NCI-H1105 treated with DMSO at 0.1 percent for 48 hours (cell line): ENCODE measurements at regions not wholly inside any gene's neighbourhood (a gene's known extent, or its start where the extent isn't known, plus 50 kb on each side); places are given as distances from the start of the nearest gene placed in this dataset.

Experiments used
- DNase-seq: peaks from one replicate; lab custom pipeline; 2025; lab: John Stamatoyannopoulos, UW

DNA sequence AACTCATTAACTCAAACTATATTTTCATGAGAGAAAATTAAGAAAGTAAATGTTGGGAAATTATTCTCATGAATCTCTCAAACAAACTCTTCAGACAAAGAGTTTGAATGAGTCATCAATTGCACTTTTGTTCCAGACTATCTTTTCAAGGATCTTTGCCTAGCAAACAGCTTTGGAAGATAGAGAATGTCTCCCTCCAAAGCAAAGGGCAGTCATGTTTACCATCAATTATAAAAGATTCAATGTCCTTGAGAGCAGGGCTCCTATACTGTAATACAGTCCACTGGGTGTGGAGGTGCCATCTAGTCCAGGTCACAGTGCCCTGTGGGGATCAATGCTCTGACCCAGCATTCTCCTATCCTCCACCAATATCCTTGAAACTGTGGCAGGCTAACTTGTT lies 1429.3 kb downstream of the EFNA5 start:
- DNase-seq: peak; percentile 1

DNA sequence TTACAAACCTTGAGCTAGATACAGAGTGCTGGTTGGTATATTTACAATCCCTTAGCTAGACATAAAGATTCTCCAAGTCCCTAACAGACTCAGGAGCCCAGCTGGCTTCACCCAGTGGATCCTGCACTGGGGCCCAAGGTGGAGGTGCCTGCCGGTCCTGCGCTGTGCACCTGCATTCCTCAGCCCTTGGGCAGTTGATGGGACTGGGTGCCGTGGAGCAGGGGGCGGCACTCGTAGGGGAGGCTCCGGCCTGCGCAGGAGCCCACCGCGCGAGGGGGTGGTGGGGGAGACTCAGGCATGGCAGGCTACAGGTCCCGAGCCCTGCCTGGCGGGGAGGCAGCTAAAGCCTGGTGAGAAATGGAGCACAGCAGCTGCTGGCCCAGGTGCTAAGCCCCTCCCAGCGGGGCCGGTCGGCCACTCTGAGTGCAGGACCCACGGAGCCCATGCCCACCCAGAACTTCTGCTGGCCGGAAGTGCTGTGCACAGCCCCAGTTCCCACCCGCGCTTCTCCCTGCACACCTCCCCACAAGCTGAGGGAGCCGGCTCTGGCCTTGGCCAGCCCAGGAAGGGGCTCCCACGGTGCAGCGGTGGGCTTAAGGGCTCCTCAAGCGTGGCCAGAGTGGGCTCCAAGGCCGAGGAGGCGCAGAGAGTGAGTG lies 1464.7 kb downstream of the EFNA5 start:
- no peak for DNase-seq

GRCh38 chr5:106202035-106202434 lies 1468.7 kb downstream of the EFNA5 start:
- DNase-seq: no peak

DNA sequence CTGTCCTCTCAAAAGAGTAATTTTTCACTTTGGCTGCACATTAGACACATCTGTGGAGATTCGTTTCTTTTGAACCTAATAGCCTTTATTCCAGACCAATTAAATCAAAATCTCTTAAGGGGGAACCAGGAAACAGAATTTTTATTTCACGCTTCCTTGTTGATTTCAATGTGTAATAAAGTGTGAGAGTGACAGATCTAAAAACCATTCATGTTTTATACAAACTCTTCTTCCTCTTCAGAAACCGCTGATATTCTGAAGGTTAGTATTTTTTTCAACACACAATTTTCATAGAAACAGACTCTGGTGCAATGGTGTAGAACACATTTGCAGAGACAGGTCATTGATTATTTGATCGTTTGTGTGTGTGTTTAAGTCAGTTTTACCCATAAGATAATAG lies 1469.8 kb downstream of the EFNA5 start:
- DNase-seq: no peak

DNA sequence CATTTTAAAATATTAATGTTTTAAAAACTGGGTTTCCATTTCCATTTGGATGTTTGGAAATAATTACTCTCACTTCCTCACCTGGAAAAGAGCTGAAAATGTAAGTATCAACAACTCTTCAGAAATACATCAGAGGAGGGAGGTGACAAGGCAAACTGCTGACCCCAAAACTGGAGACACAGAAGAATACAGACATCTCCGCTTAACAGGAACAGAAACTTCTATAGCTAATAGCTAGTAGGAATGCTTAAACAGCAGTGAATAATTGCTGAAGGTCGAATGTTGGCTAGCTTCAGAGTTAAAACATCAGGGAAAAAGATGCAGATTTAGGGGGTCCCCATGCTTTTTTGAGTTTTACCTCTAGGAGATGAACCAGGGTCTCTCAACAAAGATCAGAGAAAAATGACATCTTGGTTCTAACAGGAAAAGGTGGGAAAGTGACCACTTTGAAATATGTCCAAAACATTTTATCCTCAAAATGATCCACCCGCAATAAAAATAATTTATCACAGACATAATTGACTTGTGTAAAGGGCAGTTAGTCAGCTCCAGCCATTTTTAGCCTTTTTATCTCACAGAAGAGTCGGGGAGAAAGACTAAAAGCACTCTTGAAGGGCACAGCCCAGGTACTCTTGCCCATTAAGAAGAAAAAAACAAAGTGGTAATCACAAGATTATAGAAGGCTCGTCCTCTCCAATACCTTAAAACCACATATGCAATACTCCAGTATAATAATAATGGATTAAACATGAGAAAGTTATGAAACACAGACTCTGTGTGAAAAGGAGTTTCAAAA lies 1474.9 kb downstream of the EFNA5 start:
- no peak for DNase-seq

DNA sequence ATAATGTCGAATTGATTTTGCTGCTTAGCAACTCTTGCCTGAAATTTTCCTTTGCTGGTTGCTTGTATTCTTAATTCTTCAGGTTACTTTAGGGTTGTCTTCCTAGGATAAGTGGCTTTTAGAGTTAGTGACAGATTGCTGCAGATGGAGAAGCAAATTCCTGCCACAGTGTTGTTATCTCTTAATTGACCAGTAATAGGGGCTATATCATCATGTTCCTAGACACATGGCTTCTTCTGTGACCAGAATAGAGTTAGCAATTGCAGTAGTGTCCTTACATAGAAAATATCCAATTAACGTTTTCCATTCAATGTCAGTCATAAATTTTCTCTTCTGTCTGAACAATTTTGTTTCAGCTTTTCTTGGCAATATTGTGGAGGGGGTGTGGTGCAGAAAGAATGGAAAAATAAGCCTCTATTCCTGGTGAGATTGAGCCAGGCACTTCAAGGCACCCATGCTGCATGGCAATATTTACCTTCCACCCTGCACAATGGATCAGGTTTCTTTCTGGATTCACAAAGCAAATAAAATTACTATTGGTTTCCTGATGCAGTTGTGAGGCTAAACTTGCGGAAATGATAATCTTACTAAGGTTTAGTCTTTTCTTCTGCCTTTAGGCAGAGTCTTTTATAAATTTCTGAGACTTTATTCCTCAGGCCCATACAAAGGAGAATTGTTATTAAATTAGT lies 1481.5 kb downstream of the EFNA5 start:
- DNase-seq: peak; percentile 58

DNA sequence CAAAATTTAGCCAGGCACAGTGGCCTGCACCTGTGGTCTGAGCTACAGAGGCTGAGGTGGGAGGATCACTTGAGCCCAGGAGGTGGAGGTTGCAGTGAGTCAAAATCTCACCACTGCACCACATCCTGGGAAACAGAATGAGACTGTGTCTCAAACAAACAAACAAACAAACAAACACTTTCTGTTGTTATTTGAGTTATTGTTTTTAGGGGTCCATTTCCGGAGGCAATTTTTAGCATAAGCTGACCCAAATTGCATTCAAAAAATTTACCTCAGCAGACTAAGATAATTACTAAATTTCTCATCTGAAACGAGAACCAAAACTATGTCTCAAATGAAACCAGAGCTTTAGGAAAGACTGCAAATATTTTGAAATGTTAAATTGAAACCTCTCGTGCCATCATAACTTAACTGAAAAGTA lies 1485.1 kb downstream of the EFNA5 start:
- no peak for DNase-seq

- no peak for DNase-seq
These were observed 1495.8 kb downstream of the EFNA5 start for GRCh38 chr5:106174903-106175302.

DNA sequence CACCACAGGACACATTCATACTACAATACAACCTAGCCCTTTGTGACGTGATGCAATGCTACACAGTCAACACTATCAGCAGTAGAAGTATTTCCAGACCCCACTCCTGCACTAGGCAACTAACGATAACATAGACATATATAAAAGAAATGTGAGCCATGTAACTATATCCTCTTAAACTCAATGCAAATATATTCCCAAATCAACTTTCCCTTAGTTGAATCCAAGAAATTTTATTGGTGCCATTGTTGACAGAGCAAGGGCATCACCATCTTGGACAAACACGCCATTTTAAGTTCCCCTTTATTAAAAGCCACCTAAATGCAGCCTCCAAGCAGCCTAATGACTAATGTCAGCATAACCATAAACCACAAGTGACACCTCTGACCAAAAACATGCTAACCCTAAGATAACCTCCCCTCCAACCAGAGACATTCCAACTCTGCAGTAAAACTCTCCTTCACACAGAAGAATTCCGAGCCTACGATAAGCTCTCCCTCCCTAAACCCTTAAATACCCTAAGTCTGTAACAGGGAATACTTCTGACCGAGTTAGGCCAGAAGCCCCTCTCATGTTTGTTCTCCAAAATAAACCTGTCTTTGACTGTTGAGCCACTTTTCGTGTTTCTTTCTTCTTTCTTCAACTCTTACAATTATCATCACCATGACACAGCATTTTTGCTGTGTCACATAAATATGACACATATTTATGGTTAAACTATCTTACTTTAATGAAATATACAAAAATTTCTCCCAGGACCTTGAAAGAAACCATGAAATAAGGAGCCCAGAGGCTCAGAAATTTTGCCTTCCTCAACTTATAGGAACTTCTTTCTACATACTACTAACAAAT lies 1497.8 kb downstream of the EFNA5 start:
- no peak for DNase-seq

DNA sequence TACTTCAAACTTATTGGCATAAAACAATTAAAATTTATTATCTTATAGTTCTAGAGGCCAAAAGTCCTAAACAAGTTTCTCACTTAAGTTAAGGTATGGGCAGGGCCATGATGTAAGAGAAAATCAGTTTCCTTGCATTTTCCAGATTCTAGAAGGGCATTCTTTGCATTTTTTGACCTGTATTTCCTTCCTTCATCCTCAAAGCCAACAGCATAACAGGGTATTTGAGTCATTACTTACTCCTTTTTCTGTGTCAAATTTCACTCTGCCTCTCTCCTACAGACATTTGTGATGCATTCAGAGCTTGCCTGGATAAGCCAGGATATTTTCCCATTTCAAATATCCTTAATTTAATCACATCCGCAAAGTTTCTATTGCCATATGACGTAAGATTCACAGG lies 1499.0 kb downstream of the EFNA5 start:
- no peak for DNase-seq

- DNase-seq: no peak
These were observed 1499.6 kb downstream of the EFNA5 start for GRCh38 chr5:106171132-106171531.

- no peak for DNase-seq
These were observed 1503.0 kb downstream of the EFNA5 start for GRCh38 chr5:106167766-106168165.

DNA sequence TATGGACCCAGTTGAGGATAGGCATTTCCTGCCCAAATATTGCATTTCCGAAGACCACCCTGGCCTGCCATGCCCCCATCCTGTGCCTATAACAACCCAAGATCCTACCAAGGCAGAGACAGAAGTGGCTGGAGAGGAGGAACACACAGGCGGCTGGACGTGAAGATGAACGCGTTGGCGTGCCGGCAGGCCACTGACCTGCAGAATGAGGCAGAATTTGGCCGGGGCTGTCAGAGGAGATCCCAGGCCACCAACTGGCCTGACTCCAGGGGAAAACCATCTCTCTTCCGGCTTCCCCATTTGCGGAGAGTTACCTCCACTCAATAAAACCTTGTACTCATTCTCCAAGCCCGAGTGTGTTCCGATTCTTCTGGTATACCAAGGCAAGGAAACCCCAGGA lies 1507.5 kb downstream of the EFNA5 start:
- DNase-seq: no peak

DNA sequence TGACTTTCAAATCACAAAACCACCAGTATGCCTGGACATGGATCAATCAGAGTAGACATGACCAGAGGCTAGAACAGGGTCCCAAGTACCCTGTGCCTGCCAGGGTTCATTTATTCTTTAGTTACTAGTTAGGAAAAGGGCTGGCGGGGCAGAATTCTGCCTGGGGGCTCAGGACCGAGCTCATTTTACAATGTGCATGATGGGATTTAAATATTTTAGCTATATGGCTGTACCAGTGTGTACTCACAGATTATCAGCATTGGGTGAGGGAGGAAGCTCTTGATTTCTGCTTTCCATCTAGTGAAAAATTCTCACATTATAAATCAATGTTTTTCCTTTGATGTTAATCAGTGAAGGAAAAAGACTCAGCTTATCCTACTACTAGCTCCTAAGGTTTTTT lies 1511.1 kb downstream of the EFNA5 start:
- DNase-seq: no peak

- DNase-seq: no peak
These were observed 1516.4 kb downstream of the EFNA5 start for GRCh38 chr5:106154280-106154716.

DNA sequence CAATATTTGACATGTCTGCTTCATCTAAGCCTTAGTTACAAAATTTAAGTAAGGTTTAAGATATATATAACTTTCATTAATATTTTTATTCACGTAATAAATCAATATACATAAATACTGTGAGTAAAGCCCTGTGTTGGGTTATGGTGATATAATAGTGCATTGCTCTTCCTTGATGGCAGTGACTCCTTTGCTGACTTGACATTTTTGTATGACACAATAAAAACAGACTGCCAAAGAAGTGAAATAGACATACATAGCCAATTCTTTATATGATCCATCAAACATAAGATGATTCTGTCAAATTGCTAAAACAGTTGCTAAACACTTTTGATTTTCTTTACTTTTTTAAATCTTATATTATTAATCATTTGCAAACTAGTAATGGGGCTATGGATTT lies 1518.2 kb downstream of the EFNA5 start:
- DNase-seq: no peak

GRCh38 chr5:106142116-106142515 lies 1528.6 kb downstream of the EFNA5 start:
- DNase-seq: no peak

- no peak for DNase-seq
These were observed 1530.6 kb downstream of the EFNA5 start for GRCh38 chr5:106140101-106140500.

GRCh38 chr5:106136061-106136460 lies 1534.7 kb downstream of the EFNA5 start:
- DNase-seq: peak; percentile 58

DNA sequence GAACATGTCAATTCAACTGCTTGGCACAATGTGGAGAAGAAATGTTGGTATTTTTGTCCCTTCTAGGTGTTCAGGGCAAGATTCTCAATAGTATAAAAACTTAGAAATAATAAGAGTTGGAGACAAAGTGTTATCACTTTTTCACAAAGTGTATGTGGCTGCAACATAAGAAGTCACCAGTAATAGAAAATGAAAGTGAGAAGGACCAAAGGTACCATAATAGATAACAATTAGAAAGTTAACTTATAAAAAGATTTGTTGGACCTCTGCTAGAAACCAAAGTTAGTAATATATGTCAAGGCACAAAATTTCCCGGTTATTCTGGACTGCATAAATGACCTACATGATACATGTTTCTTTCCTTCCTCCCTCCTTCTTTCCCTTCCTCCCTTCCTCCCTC lies 1535.3 kb downstream of the EFNA5 start:
- DNase-seq: no peak

DNA sequence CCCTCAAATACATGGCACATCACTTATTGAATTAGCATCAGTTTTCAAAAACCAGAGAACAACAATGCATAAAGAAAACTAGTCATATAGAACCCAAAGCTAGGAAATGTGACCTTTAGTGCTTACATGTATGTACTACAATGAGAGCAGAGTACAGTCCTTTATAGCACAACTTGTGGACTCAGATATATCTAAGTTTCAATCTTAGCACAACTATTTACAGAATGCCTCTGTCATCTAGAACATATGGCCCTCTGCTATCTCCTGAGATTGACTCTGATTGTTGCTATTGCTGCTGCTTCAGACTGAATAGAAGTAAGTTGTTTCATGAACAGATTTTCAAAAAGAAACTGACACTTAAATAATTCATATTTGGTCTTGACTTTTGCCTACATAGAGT lies 1536.2 kb downstream of the EFNA5 start:
- no peak for DNase-seq

DNA sequence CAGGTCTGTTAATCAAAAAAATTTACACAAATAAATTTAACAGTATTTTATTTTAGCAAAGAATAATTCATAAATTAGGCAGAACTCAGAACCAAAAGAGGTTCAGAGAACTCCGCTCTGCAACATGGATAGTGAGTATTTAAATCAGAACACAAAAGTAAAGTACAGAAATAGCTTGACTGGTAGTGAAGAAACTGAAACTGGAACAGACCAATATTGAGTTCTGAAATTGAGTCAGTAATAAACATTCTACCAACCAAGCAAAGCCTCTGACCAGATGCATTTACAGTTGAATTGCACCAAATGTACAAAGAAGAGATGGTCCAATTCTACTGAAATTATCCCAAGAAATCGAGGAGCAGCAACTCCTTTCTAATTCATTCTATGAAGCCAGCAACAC lies 1542.8 kb downstream of the EFNA5 start:
- DNase-seq: no peak
